ENCODE measurements at regions not wholly inside any gene's neighbourhood (a gene's known extent, or its start where the extent isn't known, plus 50 kb on each side); places are given as distances from the start of the nearest gene placed in this dataset.

GRCh38 chr1:14519976-14520375, 78.5 kb upstream of the KAZN start:
- H3K4me3 Mint-ChIP-seq: no peak overlapping the region
- ChIA-PET CTCF (no interaction called here), POLR2A (no interaction called here)
- DNase-seq: no peak
- H3K4me1 Mint-ChIP-seq (ENCODE audit: low read depth): no peaks in the 10 kb centered on the region
- no peak overlapping the region for H3K27ac Mint-ChIP-seq
- peaks cover 5% of the 10 kb centered on the region for H3K27me3 Mint-ChIP-seq
- H3K9me3 Mint-ChIP-seq: no peaks in the 10 kb centered on the region
- intact Hi-C loops (cut with micrococcal nuclease): no loop called here
- H3K36me3 Mint-ChIP-seq: no peaks in the 10 kb centered on the region

DNA sequence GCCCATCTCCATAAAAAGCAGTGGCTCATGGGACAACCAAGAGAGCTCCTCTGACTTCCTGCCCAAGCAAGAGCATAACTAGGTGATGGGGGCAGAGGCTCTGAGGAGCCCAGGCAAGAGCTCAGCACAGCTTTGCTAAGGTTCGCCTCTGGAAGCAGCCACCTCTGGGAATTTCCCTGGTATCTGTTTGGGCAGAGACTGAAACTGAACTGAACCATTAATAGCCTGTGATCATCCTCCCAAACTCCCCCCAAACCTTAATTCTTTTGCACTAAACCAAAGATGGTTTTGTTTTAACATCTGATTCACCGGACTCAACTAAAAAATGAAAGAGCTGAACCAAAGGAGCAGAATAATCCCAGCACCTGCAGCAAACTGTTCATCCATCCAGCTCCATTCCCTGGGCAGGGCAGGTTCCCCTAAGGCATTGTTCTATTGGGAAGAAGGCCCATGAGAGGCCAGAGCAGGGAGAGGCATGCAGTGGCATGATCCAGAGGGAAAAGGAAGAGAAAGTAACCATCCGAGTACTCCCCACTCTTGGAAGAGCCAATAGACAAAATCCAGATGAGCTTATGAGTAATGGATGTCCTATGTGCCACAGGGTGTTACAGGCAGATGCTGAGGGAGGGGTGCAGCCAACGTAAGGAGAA, 77.8 kb upstream of the KAZN start:
- Mint-ChIP-seq H3K27me3 (peaks cover 5% of the 10 kb centered on the region), H3K4me1 (ENCODE audit: low read depth) (no peaks in the 10 kb centered on the region), H3K4me3 (no peak overlapping the region), H3K9me3 (no peaks in the 10 kb centered on the region), H3K36me3 (no peaks in the 10 kb centered on the region), H3K27ac (no peak overlapping the region)
- ChIA-PET POLR2A (no interaction called here), CTCF (no interaction called here)
- intact Hi-C loops (cut with micrococcal nuclease): no loop called here
- DNase-seq: no peak

DNA sequence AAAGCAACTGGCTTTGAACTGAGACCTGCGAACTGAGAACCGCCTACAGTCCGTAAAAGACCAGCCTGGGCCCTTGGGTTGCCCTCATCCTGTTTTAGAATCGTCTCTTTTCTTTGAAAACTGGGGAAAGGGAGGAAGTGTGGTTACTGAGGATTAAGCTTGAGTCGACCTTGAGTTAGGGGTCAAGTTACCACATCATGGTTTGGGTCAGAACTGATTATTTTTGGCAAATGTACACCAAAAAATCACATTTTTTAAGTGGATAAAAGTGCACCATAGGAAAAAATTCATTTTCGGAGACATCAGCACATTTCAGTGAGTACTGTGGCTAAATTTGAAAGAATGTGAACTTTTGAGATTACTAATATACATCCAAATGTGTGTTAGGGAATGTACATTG, 76.9 kb upstream of the KAZN start:
- H3K27me3 Mint-ChIP-seq: peaks cover 5% of the 10 kb centered on the region
- POLR2A ChIA-PET: no interaction called here
- no peaks in the 10 kb centered on the region for H3K36me3 Mint-ChIP-seq
- DNase-seq: no peak
- H3K9me3 Mint-ChIP-seq: no peaks in the 10 kb centered on the region
- CTCF ChIA-PET: no interaction called here
- no peak overlapping the region for H3K27ac Mint-ChIP-seq
- intact Hi-C loops (cut with micrococcal nuclease): no loop called here
- H3K4me1 Mint-ChIP-seq (ENCODE audit: low read depth): no peaks in the 10 kb centered on the region
- no peak overlapping the region for H3K4me3 Mint-ChIP-seq

GRCh38 chr1:14522077-14522925, 76.2 kb upstream of the KAZN start:
- ChIA-PET CTCF (no interaction called here), POLR2A (no interaction called here)
- intact Hi-C loops (cut with micrococcal nuclease): no loop called here
- no peaks in the 10 kb centered on the region for H3K9me3 Mint-ChIP-seq
- no peaks in the 10 kb centered on the region for H3K4me1 Mint-ChIP-seq (ENCODE audit: low read depth)
- H3K27ac Mint-ChIP-seq: no peak overlapping the region
- H3K4me3 Mint-ChIP-seq: no peak overlapping the region
- no peak for DNase-seq
- no peaks in the 10 kb centered on the region for H3K36me3 Mint-ChIP-seq
- peaks cover 5% of the 10 kb centered on the region for H3K27me3 Mint-ChIP-seq

- Mint-ChIP-seq H3K36me3 (no peaks in the 10 kb centered on the region), H3K27ac (no peak overlapping the region), H3K27me3 (peaks cover 5% of the 10 kb centered on the region), H3K4me1 (ENCODE audit: low read depth) (no peaks in the 10 kb centered on the region), H3K4me3 (no peak overlapping the region), H3K9me3 (no peaks in the 10 kb centered on the region)
- ChIA-PET CTCF (no interaction called here), POLR2A (no interaction called here)
- intact Hi-C loops (cut with micrococcal nuclease): no loop called here
- DNase-seq: no peak
These were observed 75.6 kb upstream of the KAZN start for GRCh38 chr1:14522926-14523241.

DNA sequence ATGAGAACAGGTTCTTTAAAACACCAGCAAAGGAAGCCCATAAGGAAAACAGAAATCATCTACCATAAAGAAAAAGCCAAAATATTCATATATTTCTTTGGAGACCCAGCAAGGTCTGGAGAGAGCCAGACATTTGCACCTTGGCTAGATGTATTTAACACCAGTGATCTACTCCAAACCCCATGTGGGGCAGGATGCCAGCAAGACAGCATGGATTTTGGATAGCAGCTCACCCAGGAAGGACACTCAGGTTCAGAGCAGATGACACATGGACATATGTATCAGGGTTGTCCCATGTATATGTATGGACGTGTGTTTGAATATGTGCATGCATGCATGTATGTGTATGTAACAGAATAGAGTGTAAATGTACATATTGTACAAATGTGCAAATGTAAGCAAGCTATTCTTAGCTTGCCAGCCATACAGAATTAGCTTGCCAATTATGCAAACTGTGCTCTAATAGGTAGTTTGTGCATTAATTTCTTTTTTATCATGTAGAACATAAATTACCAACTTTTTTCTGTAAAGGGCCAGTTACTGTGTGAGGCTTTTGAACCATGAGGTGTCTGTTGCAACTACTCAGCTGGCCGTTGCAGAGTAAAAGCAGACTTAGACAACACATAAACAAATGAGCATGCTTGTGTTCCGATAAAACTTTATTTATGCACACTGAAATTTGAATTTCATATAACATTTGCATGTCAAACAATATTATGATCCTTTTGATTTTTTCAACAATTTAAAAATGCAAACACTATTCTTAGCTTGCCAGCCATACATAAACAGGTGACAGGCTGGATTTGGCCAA, 73.5 kb upstream of the KAZN start:
- Mint-ChIP-seq H3K36me3 (no peaks in the 10 kb centered on the region), H3K9me3 (no peaks in the 10 kb centered on the region), H3K27ac (no peak overlapping the region), H3K27me3 (peaks cover 5% of the 10 kb centered on the region), H3K4me1 (ENCODE audit: low read depth) (no peaks in the 10 kb centered on the region), H3K4me3 (no peak overlapping the region)
- no peak for DNase-seq
- ChIA-PET CTCF (no interaction called here), POLR2A (no interaction called here)
- intact Hi-C loops (cut with micrococcal nuclease): no loop called here

GRCh38 chr1:14529475-14529874, 69.0 kb upstream of the KAZN start:
- no peaks in the 10 kb centered on the region for H3K4me1 Mint-ChIP-seq (ENCODE audit: low read depth)
- ChIA-PET POLR2A (no interaction called here), CTCF (no interaction called here)
- no peak overlapping the region for H3K4me3 Mint-ChIP-seq
- H3K27ac Mint-ChIP-seq: no peak overlapping the region
- H3K36me3 Mint-ChIP-seq: no peaks in the 10 kb centered on the region
- intact Hi-C loops (cut with micrococcal nuclease): no loop called here
- no peak for DNase-seq
- H3K9me3 Mint-ChIP-seq: no peaks in the 10 kb centered on the region
- H3K27me3 Mint-ChIP-seq: no peaks in the 10 kb centered on the region

DNA sequence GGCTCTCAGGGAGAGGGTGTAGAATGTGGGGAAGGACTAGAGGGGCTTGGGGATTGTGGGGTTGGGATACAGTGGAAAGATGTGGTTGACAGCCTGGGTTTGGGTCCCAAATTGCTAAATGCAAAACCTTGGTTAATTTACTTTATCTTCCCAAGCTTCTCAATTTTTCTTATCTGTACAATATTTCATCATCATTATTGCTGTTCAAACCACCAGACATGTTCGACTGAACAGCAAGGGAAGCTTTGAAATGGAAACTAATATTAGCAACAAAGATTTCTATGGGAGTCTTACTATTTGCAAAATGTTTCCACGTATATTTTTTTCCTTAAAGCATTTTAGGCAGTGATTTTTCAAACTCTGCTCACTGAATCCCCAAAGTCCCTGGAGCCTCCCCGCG, 67.0 kb upstream of the KAZN start:
- H3K27ac Mint-ChIP-seq: no peak overlapping the region
- H3K9me3 Mint-ChIP-seq: no peaks in the 10 kb centered on the region
- H3K4me1 Mint-ChIP-seq (ENCODE audit: low read depth): no peaks in the 10 kb centered on the region
- ChIA-PET CTCF (no interaction called here), POLR2A (no interaction called here)
- H3K4me3 Mint-ChIP-seq: no peak overlapping the region
- DNase-seq: no peak
- no peaks in the 10 kb centered on the region for H3K36me3 Mint-ChIP-seq
- H3K27me3 Mint-ChIP-seq: no peaks in the 10 kb centered on the region
- intact Hi-C loops (cut with micrococcal nuclease): no loop called here

GRCh38 chr1:14535619-14536355, 62.7 kb upstream of the KAZN start:
- H3K27me3 Mint-ChIP-seq: no peaks in the 10 kb centered on the region
- H3K36me3 Mint-ChIP-seq: no peaks in the 10 kb centered on the region
- H3K9me3 Mint-ChIP-seq: no peaks in the 10 kb centered on the region
- H3K27ac Mint-ChIP-seq: no peak overlapping the region
- POLR2A ChIA-PET: no interaction called here
- H3K4me1 Mint-ChIP-seq (ENCODE audit: low read depth): no peaks in the 10 kb centered on the region
- no peak overlapping the region for H3K4me3 Mint-ChIP-seq
- CTCF ChIA-PET: no interaction called here
- no peak for DNase-seq
- intact Hi-C loops (cut with micrococcal nuclease): no loop called here

DNA sequence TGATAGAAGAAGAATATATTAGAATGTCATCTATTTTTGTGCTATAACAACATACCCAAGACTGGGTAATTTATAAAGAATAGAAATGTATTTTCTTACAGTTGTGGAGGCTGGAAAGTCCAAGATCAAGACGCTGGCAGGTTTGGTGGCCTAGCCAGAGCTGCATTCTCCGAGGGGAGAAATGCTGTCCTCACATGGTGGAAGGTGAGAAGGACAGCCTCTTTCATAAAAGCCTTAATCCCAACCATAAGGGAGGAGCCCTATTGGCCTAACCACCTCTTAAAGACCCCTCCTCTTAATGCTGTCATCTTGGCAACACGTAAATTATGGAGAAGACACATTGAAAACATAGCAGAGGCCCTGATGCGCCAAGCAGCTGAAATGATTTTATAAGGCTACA, 60.1 kb upstream of the KAZN start:
- intact Hi-C loops (cut with micrococcal nuclease): no loop called here
- Mint-ChIP-seq H3K36me3 (no peaks in the 10 kb centered on the region), H3K27me3 (no peaks in the 10 kb centered on the region), H3K4me1 (ENCODE audit: low read depth) (no peaks in the 10 kb centered on the region), H3K4me3 (no peak overlapping the region), H3K27ac (no peak overlapping the region), H3K9me3 (no peaks in the 10 kb centered on the region)
- ChIA-PET CTCF (no interaction called here), POLR2A (no interaction called here)
- no peak for DNase-seq

- Mint-ChIP-seq H3K27ac (no peak overlapping the region), H3K4me3 (no peak overlapping the region), H3K4me1 (ENCODE audit: low read depth) (no peaks in the 10 kb centered on the region), H3K9me3 (no peaks in the 10 kb centered on the region), H3K27me3 (no peaks in the 10 kb centered on the region), H3K36me3 (no peaks in the 10 kb centered on the region)
- intact Hi-C loops (cut with micrococcal nuclease): no loop called here
- no peak for DNase-seq
- ChIA-PET POLR2A (no interaction called here), CTCF (no interaction called here)
These were observed 59.2 kb upstream of the KAZN start for GRCh38 chr1:14539309-14539708.

- H3K27me3 Mint-ChIP-seq: no peaks in the 10 kb centered on the region
- intact Hi-C loops (cut with micrococcal nuclease): no loop called here
These were observed 58.4 kb upstream of the KAZN start for GRCh38 chr1:14539953-14540563.

More at GRCh38 chr1:14539953-14540563, 58.4 kb upstream of the KAZN start:
- H3K9me3 Mint-ChIP-seq: no peaks in the 10 kb centered on the region
- no peak for DNase-seq
- H3K4me1 Mint-ChIP-seq (ENCODE audit: low read depth): no peaks in the 10 kb centered on the region
- H3K36me3 Mint-ChIP-seq: no peaks in the 10 kb centered on the region
- CTCF ChIA-PET: no interaction called here
- POLR2A ChIA-PET: no interaction called here
- no peak overlapping the region for H3K27ac Mint-ChIP-seq
- H3K4me3 Mint-ChIP-seq: no peak overlapping the region
